Fibroblast of lung (primary cell): ENCODE measurements at regions not wholly inside any gene's neighbourhood (a gene's known extent, or its start where the extent isn't known, plus 50 kb on each side); places are given as distances from the start of the nearest gene placed in this dataset.

ENCODE experiments used
- DNase-seq, 2 donors: peaks; one replicate each; pipeline versions ENCODE4 v3.0.0 to v3.0.0-alpha.2; 2010; ENCODE audit warnings: low read depth in 2 of 2
- H2AFZ ChIP-seq: 2 replicates; pipeline ENCODE4 v1.5.1; 2012; ENCODE audit warnings: low read length, control low read depth, inconsistent platforms
- H3K27ac ChIP-seq: 2 replicates; pipeline ENCODE4 v1.5.1; 2011; ENCODE audit warnings: low read length, control low read depth; ENCODE audit not compliant: insufficient read depth
- H3K27me3 ChIP-seq: 2 replicates; pipeline ENCODE4 v1.5.1; 2011; ENCODE audit warnings: mild to moderate bottlenecking, low read length; ENCODE audit not compliant: control insufficient read depth, insufficient read depth
- H3K36me3 ChIP-seq: 2 replicates; pipeline ENCODE4 v1.5.1; 2011; ENCODE audit warnings: low read length; ENCODE audit not compliant: control insufficient read depth, insufficient read depth
- H3K4me1 ChIP-seq: 2 replicates; pipeline ENCODE4 v1.5.1; 2011; ENCODE audit warnings: low read length; ENCODE audit not compliant: control insufficient read depth, insufficient read depth; ENCODE audit errors: extremely low read depth
- H3K4me2 ChIP-seq: 2 replicates; pipeline ENCODE4 v1.5.1; 2011; ENCODE audit warnings: low read length, control low read depth; ENCODE audit not compliant: insufficient read depth; ENCODE audit errors: extremely low read depth
- H3K4me3 ChIP-seq, 4 experiments: fragments of 200-600 bp in 1 of 4; sonication (generic) in 1 of 4; replicated peaks in 1 of 4; 2 replicates each; pipeline ENCODE4 v1.5.1; 2011 to 2016; ENCODE audit warnings: low read length in 4 of 4, low read depth in 3 of 4, mild to moderate bottlenecking in 3 of 4, control low read depth in 2 of 4, inconsistent platforms in 1 of 4, mixed read lengths in 1 of 4; ENCODE audit not compliant: insufficient read depth in 1 of 4; ENCODE audit errors: control extremely low read depth in 1 of 4
- H3K79me2 ChIP-seq: 2 replicates; pipeline ENCODE4 v1.5.1; 2012; ENCODE audit warnings: mild to moderate bottlenecking, low read length, inconsistent platforms; ENCODE audit not compliant: control insufficient read depth, insufficient read depth
- H3K9ac ChIP-seq: 2 replicates; pipeline ENCODE4 v1.5.1; 2011; ENCODE audit warnings: mild to moderate bottlenecking, low read length, control low read depth; ENCODE audit not compliant: insufficient read depth
- H3K9me3 ChIP-seq: 2 replicates; pipeline ENCODE4 v1.5.1; 2012; ENCODE audit warnings: low read depth, low read length; ENCODE audit not compliant: control insufficient read depth, insufficient read depth
- H4K20me1 ChIP-seq: 2 replicates; pipeline ENCODE4 v1.5.1; 2011; ENCODE audit warnings: low read length; ENCODE audit not compliant: control insufficient read depth, insufficient read depth; ENCODE audit errors: extremely low read depth
- CTCF ChIP-seq, 2 donors: IDR thresholded peaks in 1 of 2; conservative IDR thresholded peaks in 1 of 2; 1 replicate in 1 of 2; 2 replicates in 1 of 2; pipeline ENCODE4 v1.5.1; 2011 to 2012; ENCODE audit warnings: low read length in 2 of 2, control low read depth in 1 of 2, inconsistent platforms in 1 of 2, low read depth in 1 of 2, mild to moderate bottlenecking in 1 of 2
- EZH2 ChIP-seq: IDR thresholded peaks from 2 replicates; pipeline ENCODE4 v1.5.1; 2012; ENCODE audit warnings: low read length, control low read depth, mild to moderate bottlenecking; ENCODE audit errors: missing control alignments

- H3K4me1 ChIP-seq = no peaks in the 10 kb centered on the region
- H3K27me3 ChIP-seq = no peaks in the 10 kb centered on the region
- no peaks in the 10 kb centered on the region for H3K36me3 ChIP-seq
- no peak overlapping the region for H3K9ac ChIP-seq
- no peak for DNase-seq
- no peaks in the 10 kb centered on the region for H4K20me1 ChIP-seq
- no peak overlapping the region for H3K4me2 ChIP-seq
- TF ChIP-seq CTCF (conservative IDR thresholded peaks at IDR 0.05 in 1 of 2, IDR thresholded peaks at IDR 0.05 in 1 of 2; ENCODE audit: low read depth in 1 of 2, low read length in 2 of 2) (no peak), EZH2 (no peak)
- H2AFZ ChIP-seq = no peak overlapping the region
- H3K4me3 ChIP-seq = no peak overlapping the region
- no peak overlapping the region for H3K27ac ChIP-seq
- H3K79me2 ChIP-seq = no peaks in the 10 kb centered on the region
- no peaks in the 10 kb centered on the region for H3K9me3 ChIP-seq
Observed at GRCh38 chr2:194769030-194769429, 888.0 kb upstream of the SLC39A10 start.

- no peaks in the 10 kb centered on the region for H3K4me1 ChIP-seq
- H3K27ac ChIP-seq = no peak overlapping the region
- H3K27me3 ChIP-seq = no peaks in the 10 kb centered on the region
- no peaks in the 10 kb centered on the region for H3K79me2 ChIP-seq
- H3K9ac ChIP-seq = no peak overlapping the region
- H3K36me3 ChIP-seq = no peaks in the 10 kb centered on the region
- no peak overlapping the region for H3K4me2 ChIP-seq
- no peak for DNase-seq
- H3K9me3 ChIP-seq = no peaks in the 10 kb centered on the region
- H2AFZ ChIP-seq = no peak overlapping the region
- no peak overlapping the region for H3K4me3 ChIP-seq
- TF ChIP-seq EZH2 = no peak
- no peak for TF ChIP-seq CTCF (conservative IDR thresholded peaks at IDR 0.05 in 1 of 2, IDR thresholded peaks at IDR 0.05 in 1 of 2; ENCODE audit: low read depth in 1 of 2, low read length in 2 of 2)
- no peaks in the 10 kb centered on the region for H4K20me1 ChIP-seq
Observed at GRCh38 chr2:194765723-194766122, 891.3 kb upstream of the SLC39A10 start.

GRCh38 chr2:194750926-194751325 is 906.1 kb upstream of the SLC39A10 start:
- H3K4me2 ChIP-seq = no peak overlapping the region
- no peaks in the 10 kb centered on the region for H3K27me3 ChIP-seq
- no peak overlapping the region for H2AFZ ChIP-seq
- H3K9ac ChIP-seq = no peak overlapping the region
- TF ChIP-seq EZH2 (no peak), CTCF (conservative IDR thresholded peaks at IDR 0.05 in 1 of 2, IDR thresholded peaks at IDR 0.05 in 1 of 2; ENCODE audit: low read depth in 1 of 2, low read length in 2 of 2) (no peak)
- H3K27ac ChIP-seq = no peak overlapping the region
- no peaks in the 10 kb centered on the region for H3K9me3 ChIP-seq
- no peak for DNase-seq
- H3K79me2 ChIP-seq = no peaks in the 10 kb centered on the region
- no peaks in the 10 kb centered on the region for H3K4me1 ChIP-seq
- H3K4me3 ChIP-seq = no peak overlapping the region
- no peaks in the 10 kb centered on the region for H4K20me1 ChIP-seq
- no peaks in the 10 kb centered on the region for H3K36me3 ChIP-seq
